Caco-2 (cell line): ENCODE measurements at regions not wholly inside any gene's neighbourhood (a gene's known extent, or its start where the extent isn't known, plus 50 kb on each side); places are given as distances from the start of the nearest gene placed in this dataset.
A peak's percentile ranks its signal among the peaks of the same experiment; 100 is the strongest.

ENCODE experiments used
- BruUV-seq: library from RNA; stranded (reverse); fragments of 400-500 nt; replicated peaks from 2 replicates; lab custom pipeline; 2021; lab: Mats Ljungman, UMichigan
- CTCF ChIA-PET: fragments of 300-600 bp; sonication (Branson Sonifier 250); formaldehyde crosslinking; loops from one replicate; lab custom pipeline; 2022; ENCODE audit warnings: antibody characterized with exemption; lab: Charles Lee
- POLR2A ChIA-PET: fragments of 300-600 bp; sonication (Branson Sonifier 250); formaldehyde crosslinking; loops from one replicate; lab custom pipeline; 2022; ENCODE audit warnings: antibody characterized with exemption; lab: Charles Lee
- DNase-seq, 2 experiments: peaks; one replicate each; pipeline versions ENCODE4 v3.0.0 to v3.0.0-alpha.2; 2020 to 2022
- H3K27me3 ChIP-seq: replicated peaks from 2 replicates; pipeline ENCODE4 v1.6.0; 2011; ENCODE audit warnings: low read length; ENCODE audit not compliant: control insufficient read depth, insufficient read depth
- H3K36me3 ChIP-seq: 2 replicates; pipeline ENCODE4 v1.5.1; 2011; ENCODE audit warnings: low read length; ENCODE audit not compliant: control insufficient read depth, insufficient read depth
- H3K4me1 ChIP-seq: fragments of 250-450 bp; sonication (Bioruptor Pico); 2 replicates; pipeline ENCODE4 v1.5.1; 2020; ENCODE audit warnings: mild to moderate bottlenecking
- H3K4me3 ChIP-seq: 2 replicates; pipeline ENCODE4 v1.5.1; 2011; ENCODE audit warnings: low read depth, mild to moderate bottlenecking, control low read depth, low read length
- H3K9me3 ChIP-seq: fragments of 250-450 bp; sonication (Bioruptor Pico); 2 replicates; pipeline ENCODE4 v1.5.1; 2020; ENCODE audit warnings: mild to moderate bottlenecking, moderate library complexity
- H3K27ac Mint-ChIP-seq: one replicate; pipeline ENCODE4 v1.8.0; 2022; ENCODE audit warnings: mixed read lengths; ENCODE audit not compliant: unreplicated experiment
- H3K27me3 Mint-ChIP-seq: one replicate; pipeline ENCODE4 v1.8.0; 2022; ENCODE audit warnings: mixed read lengths; ENCODE audit not compliant: insufficient read depth, unreplicated experiment
- H3K36me3 Mint-ChIP-seq: one replicate; pipeline ENCODE4 v1.8.0; 2022; ENCODE audit warnings: mild to moderate bottlenecking, mixed read lengths; ENCODE audit not compliant: insufficient read depth, unreplicated experiment
- H3K4me1 Mint-ChIP-seq: one replicate; pipeline ENCODE4 v1.8.0; 2022; ENCODE audit warnings: low read depth, mixed read lengths; ENCODE audit not compliant: unreplicated experiment
- H3K4me3 Mint-ChIP-seq: one replicate; pipeline ENCODE4 v1.8.0; 2022; ENCODE audit warnings: mild to moderate bottlenecking, moderate library complexity, mixed read lengths; ENCODE audit not compliant: unreplicated experiment
- H3K9me3 Mint-ChIP-seq: one replicate; pipeline ENCODE4 v1.8.0; 2022; ENCODE audit warnings: mixed read lengths; ENCODE audit not compliant: unreplicated experiment
- intact Hi-C: fragments of 100-400 bp; cut with micrococcal nuclease; formaldehyde crosslinking; loops from one replicate; pipeline ENCODE4 v1.10.0; 2022; ENCODE audit not compliant: unreplicated experiment
- TF ChIP-seq, protein P1 (sequence below), 2 experiments: fragments of 200-600 bp in 1 of 2; IDR thresholded peaks; 1 replicate in 1 of 2; 2 replicates in 1 of 2; pipeline versions ENCODE4 v1.5.1 to v1.8.0; 2011 to 2022; ENCODE audit warnings: antibody characterized with exemption in 1 of 2, control low read depth in 1 of 2, inconsistent platforms in 1 of 2, low read depth in 1 of 2, low read length in 1 of 2, mild to moderate bottlenecking in 1 of 2, moderate library complexity in 1 of 2; ENCODE audit not compliant: insufficient read depth in 1 of 2, severe bottlenecking in 1 of 2, unreplicated experiment in 1 of 2

DNA sequence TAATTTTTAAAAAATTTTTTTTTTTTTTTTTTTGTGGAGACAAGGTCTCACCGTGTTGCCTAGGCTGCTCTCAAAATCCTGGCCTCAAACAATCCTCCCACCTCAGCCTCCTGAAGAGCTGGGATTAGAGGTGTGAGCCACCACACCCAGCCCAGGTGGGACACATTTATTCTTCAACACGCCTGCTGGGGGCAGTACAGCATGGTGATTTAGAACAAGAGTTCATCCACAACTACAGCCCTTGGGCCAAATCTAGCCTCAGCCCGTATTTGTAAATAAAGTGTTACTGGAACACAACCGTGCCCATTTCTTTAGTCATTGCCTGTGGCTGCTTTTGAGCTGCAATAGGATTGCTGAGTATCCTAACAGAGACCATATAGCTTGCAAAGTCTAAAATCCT, 92.8 kb downstream of the KATNIP start:
- CTCF ChIA-PET: no interaction called here
- H3K4me1 Mint-ChIP-seq: no peaks in the 10 kb centered on the region
- H3K4me1 ChIP-seq: no peaks in the 10 kb centered on the region
- no peaks in the 10 kb centered on the region for H3K36me3 ChIP-seq
- H3K9me3 Mint-ChIP-seq: no peaks in the 10 kb centered on the region
- BruUV-seq: no TSS peak
- no peaks in the 10 kb centered on the region for H3K27me3 Mint-ChIP-seq
- no peak overlapping the region for H3K4me3 ChIP-seq
- intact Hi-C loops: no loop called here
- peaks cover 5% of the 10 kb centered on the region for H3K36me3 Mint-ChIP-seq
- POLR2A ChIA-PET: no interaction called here
- no peaks in the 10 kb centered on the region for H3K27me3 ChIP-seq
- H3K4me3 Mint-ChIP-seq: no peak overlapping the region
- DNase-seq: peak in 1 of 2 experiments; percentile 17
- no peaks in the 10 kb centered on the region for H3K9me3 ChIP-seq
- TF ChIP-seq, protein P1, sequence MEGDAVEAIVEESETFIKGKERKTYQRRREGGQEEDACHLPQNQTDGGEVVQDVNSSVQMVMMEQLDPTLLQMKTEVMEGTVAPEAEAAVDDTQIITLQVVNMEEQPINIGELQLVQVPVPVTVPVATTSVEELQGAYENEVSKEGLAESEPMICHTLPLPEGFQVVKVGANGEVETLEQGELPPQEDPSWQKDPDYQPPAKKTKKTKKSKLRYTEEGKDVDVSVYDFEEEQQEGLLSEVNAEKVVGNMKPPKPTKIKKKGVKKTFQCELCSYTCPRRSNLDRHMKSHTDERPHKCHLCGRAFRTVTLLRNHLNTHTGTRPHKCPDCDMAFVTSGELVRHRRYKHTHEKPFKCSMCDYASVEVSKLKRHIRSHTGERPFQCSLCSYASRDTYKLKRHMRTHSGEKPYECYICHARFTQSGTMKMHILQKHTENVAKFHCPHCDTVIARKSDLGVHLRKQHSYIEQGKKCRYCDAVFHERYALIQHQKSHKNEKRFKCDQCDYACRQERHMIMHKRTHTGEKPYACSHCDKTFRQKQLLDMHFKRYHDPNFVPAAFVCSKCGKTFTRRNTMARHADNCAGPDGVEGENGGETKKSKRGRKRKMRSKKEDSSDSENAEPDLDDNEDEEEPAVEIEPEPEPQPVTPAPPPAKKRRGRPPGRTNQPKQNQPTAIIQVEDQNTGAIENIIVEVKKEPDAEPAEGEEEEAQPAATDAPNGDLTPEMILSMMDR (IDR thresholded peaks at IDR 0.05; ENCODE audit: insufficient read depth in 1 of 2, low read depth in 1 of 2, low read length in 1 of 2, severe bottlenecking in 1 of 2, unreplicated experiment in 1 of 2): no peak
- H3K27ac Mint-ChIP-seq: no peak overlapping the region

GRCh38 chr16:27644165-27644564, 94.2 kb downstream of the KATNIP start:
- H3K27me3 Mint-ChIP-seq: no peaks in the 10 kb centered on the region
- H3K36me3 ChIP-seq: no peaks in the 10 kb centered on the region

DNA sequence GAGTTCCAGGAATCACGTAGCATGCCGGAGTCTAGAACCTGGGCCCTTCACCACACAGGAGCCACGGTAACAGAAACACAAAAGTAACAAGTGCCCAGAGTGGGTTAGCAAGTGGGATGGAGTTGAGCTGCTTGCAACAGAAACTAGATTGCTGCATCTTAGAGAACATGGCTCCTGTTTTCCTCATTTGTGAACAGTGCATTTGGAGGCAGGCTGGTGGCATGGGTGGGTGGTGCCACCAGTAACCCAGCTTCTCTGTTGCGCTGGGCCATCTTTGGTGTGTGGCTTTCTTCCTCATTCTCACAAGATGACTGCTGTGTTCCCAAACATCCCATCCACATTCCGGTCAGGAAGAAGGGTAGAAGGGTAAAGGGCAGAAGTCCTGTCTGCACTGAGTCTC, 95.5 kb downstream of the KATNIP start:
- no peak for DNase-seq
- Histone ChIP-seq H3K9me3 (no peaks in the 10 kb centered on the region), H3K36me3 (no peaks in the 10 kb centered on the region), H3K27me3 (no peaks in the 10 kb centered on the region), H3K4me3 (no peak overlapping the region), H3K4me1 (no peaks in the 10 kb centered on the region)
- H3K27ac Mint-ChIP-seq: no peak overlapping the region
- intact Hi-C loops: no loop called here
- no peak overlapping the region for H3K4me3 Mint-ChIP-seq
- POLR2A ChIA-PET: interaction anchor here (0.6 kb wide), 1 partner anchor 343 kb away, joined by 3 read pairs; no protein-coding TSS in a partner anchor
- peaks cover 12% of the 10 kb centered on the region for H3K4me1 Mint-ChIP-seq
- no peaks in the 10 kb centered on the region for H3K9me3 Mint-ChIP-seq
- peaks cover 11% of the 10 kb centered on the region for H3K36me3 Mint-ChIP-seq
- TF ChIP-seq, protein P1 (IDR thresholded peaks at IDR 0.05; ENCODE audit: insufficient read depth in 1 of 2, low read depth in 1 of 2, low read length in 1 of 2, severe bottlenecking in 1 of 2, unreplicated experiment in 1 of 2): no peak
- H3K27me3 Mint-ChIP-seq: no peaks in the 10 kb centered on the region
- CTCF ChIA-PET: no interaction called here
- no TSS peak for BruUV-seq

More at GRCh38 chr16:27644165-27644564, 94.2 kb downstream of the KATNIP start:
- no peaks in the 10 kb centered on the region for H3K4me1 ChIP-seq
- BruUV-seq: no TSS peak
- H3K4me3 ChIP-seq: no peak overlapping the region
- no peaks in the 10 kb centered on the region for H3K9me3 ChIP-seq
- peaks cover 11% of the 10 kb centered on the region for H3K36me3 Mint-ChIP-seq
- H3K9me3 Mint-ChIP-seq: no peaks in the 10 kb centered on the region
- intact Hi-C loops: no loop called here
- TF ChIP-seq, protein P1 (IDR thresholded peaks at IDR 0.05; ENCODE audit: insufficient read depth in 1 of 2, low read depth in 1 of 2, low read length in 1 of 2, severe bottlenecking in 1 of 2, unreplicated experiment in 1 of 2): no peak
- no peaks in the 10 kb centered on the region for H3K27me3 ChIP-seq
- no peak overlapping the region for H3K4me3 Mint-ChIP-seq
- ChIA-PET POLR2A (no interaction called here), CTCF (no interaction called here)
- no peak overlapping the region for H3K27ac Mint-ChIP-seq
- H3K4me1 Mint-ChIP-seq: no peaks in the 10 kb centered on the region
- DNase-seq: no peak
